Astrocyte of the hippocampus (primary cell): ENCODE measurements at regions not wholly inside any gene's neighbourhood (a gene's known extent, or its start where the extent isn't known, plus 50 kb on each side); places are given as distances from the start of the nearest gene placed in this dataset.
A peak's percentile ranks its signal among the peaks of the same experiment; 100 is the strongest.

ENCODE experiments used
- DNase-seq: peaks from one replicate; pipeline ENCODE4 v3.0.0; 2011; ENCODE audit warnings: low read depth, low spot score

DNA sequence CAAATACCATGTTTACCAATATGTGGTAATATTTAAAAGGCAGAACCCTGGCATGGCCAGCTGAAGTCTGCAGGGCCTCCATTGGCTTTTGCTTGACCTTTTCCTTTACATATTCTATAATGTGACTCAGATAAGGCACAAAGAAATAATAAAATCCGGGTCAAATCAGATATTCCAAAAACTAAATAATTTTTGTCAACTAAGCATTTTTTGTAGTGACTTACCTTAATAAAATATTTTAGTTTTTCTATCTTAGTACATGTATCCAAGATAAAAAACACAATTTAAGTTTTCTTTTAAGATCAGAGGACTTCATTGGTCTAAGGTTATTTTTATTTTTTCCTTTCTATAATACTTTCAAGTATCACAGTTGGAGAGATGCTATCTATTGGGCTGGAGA lies 179.4 kb upstream of the ADAMTS5 start:
- DNase-seq, result no peak

DNA sequence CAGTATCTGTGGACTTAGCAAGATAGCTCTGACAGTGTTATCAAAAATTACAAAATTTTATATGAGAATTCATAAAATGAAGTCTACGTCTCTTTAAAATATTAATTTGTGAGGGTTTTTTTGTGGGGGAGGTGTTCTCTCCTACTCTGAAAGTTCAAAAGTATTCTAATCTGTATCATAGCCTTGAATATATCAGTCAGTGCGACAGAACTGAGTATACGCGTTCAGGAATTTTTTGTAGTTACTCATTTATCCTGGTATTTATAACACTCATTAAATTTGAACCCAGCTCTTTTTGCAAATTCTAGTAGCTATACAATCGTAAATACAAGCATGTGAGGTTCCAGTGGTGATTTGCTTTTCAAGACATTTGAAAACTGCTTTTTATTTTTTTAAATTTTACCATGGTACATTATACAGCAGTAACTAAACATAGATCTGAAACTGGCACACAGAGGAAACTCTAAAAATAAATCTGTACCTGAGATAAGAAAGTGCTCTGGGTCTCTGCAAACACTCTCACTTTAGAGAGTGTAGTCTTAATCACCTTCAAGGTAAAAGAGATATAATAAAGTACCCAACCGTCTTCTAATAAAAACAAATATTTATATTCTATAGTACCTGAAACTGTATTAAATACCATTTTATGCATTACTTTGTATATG lies 178.4 kb upstream of the ADAMTS5 start:
- no peak for DNase-seq

GRCh38 chr21:27143476-27143875 lies 176.6 kb upstream of the ADAMTS5 start:
- no peak for DNase-seq

- DNase-seq, result no peak
These were observed 172.6 kb upstream of the ADAMTS5 start for GRCh38 chr21:27139526-27139925.

GRCh38 chr21:27134516-27134915 lies 167.6 kb upstream of the ADAMTS5 start:
- DNase-seq, result no peak

DNA sequence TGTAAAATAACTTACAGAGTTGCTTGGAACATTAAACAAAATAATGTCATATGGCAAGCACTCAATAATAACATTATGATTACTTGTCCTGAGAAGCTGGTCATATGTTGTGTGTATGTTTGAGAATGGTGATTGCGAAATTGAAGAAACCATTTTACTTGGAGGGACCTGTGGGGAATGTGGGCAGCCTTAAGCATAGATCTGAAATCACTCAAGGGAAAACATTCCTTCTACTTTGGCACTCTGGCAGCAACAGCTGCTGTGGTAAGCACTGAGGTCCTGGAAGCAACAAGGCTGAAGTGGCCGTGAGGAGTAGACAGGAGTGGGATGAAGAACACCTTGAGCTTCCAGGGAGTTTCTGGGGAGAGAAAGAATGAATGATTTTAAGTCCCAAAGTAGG lies 165.4 kb upstream of the ADAMTS5 start:
- peak; percentile 40 for DNase-seq

DNA sequence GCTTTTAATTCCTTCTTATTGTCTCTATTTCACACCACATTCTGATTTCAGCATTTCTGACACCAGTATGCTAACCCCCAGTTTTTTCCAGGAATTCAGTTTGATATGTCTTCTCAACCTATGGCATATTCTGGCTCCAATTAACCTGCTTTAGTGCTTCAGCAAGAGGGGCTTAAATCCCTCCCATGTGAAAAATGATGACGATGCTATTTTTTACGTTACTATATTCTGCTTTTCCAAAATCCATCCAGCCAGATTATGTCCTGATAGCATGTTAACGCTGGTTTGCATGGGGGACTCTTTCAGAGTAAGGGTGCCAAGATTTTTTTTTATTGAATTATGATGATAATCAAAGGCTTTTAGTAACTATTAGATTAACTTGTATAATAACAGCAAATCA lies 163.3 kb upstream of the ADAMTS5 start:
- DNase-seq, result no peak

DNA sequence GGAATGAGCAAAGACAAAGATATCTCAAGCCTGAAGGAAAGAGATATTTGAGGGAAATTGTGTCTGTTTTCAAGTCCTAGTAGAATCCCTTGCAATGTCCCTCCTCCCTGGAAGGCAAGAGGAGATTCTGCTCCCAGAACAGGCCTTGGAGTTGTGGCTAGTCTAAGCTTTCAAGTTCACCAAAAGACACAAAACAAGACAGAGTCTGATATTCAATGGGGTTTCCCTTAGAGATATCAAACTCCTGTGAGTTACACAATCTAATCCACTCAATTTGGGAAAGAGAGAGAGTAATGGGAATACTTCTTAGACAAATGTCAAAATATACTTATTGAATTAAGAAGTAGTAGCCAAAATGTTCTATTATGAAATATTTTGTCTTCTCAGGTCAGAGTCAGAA lies 162.8 kb upstream of the ADAMTS5 start:
- DNase-seq, result no peak

DNA sequence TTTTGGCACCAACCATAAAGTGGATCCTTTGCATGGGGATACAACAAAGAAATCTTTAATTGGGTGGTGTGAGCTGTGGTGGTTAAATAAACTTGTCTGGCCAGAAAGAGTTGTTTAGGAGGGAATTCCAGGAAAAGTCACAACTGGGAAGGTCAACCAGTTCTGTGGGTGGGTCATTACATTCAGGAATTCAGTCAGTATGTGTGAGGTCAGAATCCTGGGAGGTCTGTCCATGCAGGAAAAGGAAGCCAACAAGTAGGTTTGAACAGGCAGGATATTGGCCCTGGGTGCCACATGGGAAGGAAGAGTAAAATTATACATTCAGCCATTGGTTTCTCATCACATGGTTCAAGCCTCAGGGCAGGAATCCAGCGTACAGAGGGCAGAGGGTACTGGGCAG lies 162.3 kb upstream of the ADAMTS5 start:
- peak; percentile 2 for DNase-seq

GRCh38 chr21:27126140-27126539 lies 159.3 kb upstream of the ADAMTS5 start:
- no peak for DNase-seq

GRCh38 chr21:27122686-27123085 lies 155.8 kb upstream of the ADAMTS5 start:
- DNase-seq, result no peak

DNA sequence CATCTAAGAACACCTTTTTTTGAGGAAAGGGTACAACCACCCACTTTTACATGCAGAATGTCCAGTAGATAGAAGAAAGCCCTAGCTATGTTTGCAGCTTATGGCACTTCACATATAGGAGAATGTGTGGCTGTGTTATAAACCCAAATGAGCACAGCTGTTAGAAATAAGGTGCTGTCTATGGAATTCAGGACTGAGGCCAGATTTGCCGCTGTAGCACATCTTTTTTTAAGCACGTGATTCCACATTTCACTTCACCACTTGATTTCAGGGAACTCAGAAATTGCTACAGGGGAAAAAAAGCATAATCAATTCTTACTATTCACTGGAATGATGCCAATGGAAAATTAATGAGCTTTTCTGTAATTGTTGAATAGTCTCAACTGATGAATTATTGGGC lies 147.2 kb upstream of the ADAMTS5 start:
- DNase-seq, result no peak

GRCh38 chr21:27112186-27112585 lies 145.3 kb upstream of the ADAMTS5 start:
- DNase-seq, result no peak

GRCh38 chr21:27110956-27111355 lies 144.1 kb upstream of the ADAMTS5 start:
- peak; percentile 7 for DNase-seq

GRCh38 chr21:27108701-27109100 lies 141.8 kb upstream of the ADAMTS5 start:
- DNase-seq, result no peak

GRCh38 chr21:27108228-27108627 lies 141.3 kb upstream of the ADAMTS5 start:
- peak; percentile 35 for DNase-seq

- DNase-seq, result peak; percentile 2
These were observed 138.1 kb upstream of the ADAMTS5 start for GRCh38 chr21:27104846-27105431.

GRCh38 chr21:27103768-27104167 lies 136.9 kb upstream of the ADAMTS5 start:
- no peak for DNase-seq

- DNase-seq, result no peak
These were observed 134.6 kb upstream of the ADAMTS5 start for GRCh38 chr21:27101523-27101922.

- no peak for DNase-seq
These were observed 127.5 kb upstream of the ADAMTS5 start for GRCh38 chr21:27094184-27094948.

GRCh38 chr21:27086630-27087029 lies 119.7 kb upstream of the ADAMTS5 start:
- no peak for DNase-seq

GRCh38 chr21:27086186-27086585 lies 119.3 kb upstream of the ADAMTS5 start:
- no peak for DNase-seq

DNA sequence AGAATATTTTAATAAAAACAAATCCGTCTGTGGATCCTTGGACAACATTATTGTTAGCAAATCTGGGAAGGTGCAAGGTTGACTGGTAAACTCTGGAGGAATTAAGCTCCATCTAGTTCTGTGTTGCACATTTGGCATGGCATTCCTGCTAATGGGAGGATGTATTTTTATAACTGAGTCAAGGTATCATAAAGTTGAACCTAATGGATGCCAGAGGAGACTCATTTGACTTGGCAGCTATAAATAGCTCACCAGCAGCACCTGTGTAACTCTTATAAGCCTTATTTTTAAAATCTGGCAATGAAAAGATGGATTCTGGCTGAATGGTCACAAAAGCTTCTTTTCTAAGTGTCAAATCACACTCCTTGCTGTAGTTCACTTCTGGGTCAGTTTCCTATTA lies 118.5 kb upstream of the ADAMTS5 start:
- DNase-seq, result no peak
